ENCODE measurements at regions not wholly inside any gene's neighbourhood (a gene's known extent, or its start where the extent isn't known, plus 50 kb on each side); places are given as distances from the start of the nearest gene placed in this dataset.

GRCh38 chr11:81224396-81224795 is 1509.3 kb downstream of the FAM181B start:
- ChIA-PET POLR2A (interaction anchor here (0.6 kb wide), 1 partner anchor 213 kb away, joined by 3 read pairs; no protein-coding TSS in a partner anchor), CTCF (interaction anchor here (1.4 kb wide), 1 partner anchor 24 kb away, joined by 4 read pairs; no protein-coding TSS in a partner anchor)
- intact Hi-C loops (cut with micrococcal nuclease): no loop called here
- DNase-seq (ENCODE audit: unreplicated experiment): peak; percentile 8
- no TSS peak for BruUV-seq (replicated peaks)
- TF ChIP-seq, protein P1, sequence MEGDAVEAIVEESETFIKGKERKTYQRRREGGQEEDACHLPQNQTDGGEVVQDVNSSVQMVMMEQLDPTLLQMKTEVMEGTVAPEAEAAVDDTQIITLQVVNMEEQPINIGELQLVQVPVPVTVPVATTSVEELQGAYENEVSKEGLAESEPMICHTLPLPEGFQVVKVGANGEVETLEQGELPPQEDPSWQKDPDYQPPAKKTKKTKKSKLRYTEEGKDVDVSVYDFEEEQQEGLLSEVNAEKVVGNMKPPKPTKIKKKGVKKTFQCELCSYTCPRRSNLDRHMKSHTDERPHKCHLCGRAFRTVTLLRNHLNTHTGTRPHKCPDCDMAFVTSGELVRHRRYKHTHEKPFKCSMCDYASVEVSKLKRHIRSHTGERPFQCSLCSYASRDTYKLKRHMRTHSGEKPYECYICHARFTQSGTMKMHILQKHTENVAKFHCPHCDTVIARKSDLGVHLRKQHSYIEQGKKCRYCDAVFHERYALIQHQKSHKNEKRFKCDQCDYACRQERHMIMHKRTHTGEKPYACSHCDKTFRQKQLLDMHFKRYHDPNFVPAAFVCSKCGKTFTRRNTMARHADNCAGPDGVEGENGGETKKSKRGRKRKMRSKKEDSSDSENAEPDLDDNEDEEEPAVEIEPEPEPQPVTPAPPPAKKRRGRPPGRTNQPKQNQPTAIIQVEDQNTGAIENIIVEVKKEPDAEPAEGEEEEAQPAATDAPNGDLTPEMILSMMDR (IDR thresholded peaks at IDR 0.05; ENCODE audit: unreplicated experiment): no peak
- Mint-ChIP-seq H3K36me3 (ENCODE audit: insufficient read depth, unreplicated experiment) (no peaks in the 10 kb centered on the region), H3K4me3 (ENCODE audit: unreplicated experiment) (no peak overlapping the region), H3K27ac (ENCODE audit: low read depth, unreplicated experiment) (peak overlapping the region; percentile 46), H3K4me1 (ENCODE audit: insufficient read depth, unreplicated experiment) (peaks cover 6% of the 10 kb centered on the region), H3K9me3 (ENCODE audit: unreplicated experiment) (no peaks in the 10 kb centered on the region), H3K27me3 (ENCODE audit: insufficient read depth, unreplicated experiment) (no peaks in the 10 kb centered on the region)

GRCh38 chr11:81222491-81222890 is 1511.2 kb downstream of the FAM181B start:
- no peaks in the 10 kb centered on the region for H3K27me3 Mint-ChIP-seq (ENCODE audit: insufficient read depth, unreplicated experiment)
- H3K4me1 Mint-ChIP-seq (ENCODE audit: insufficient read depth, unreplicated experiment): peaks cover 6% of the 10 kb centered on the region
- POLR2A ChIA-PET: no interaction called here
- no TSS peak for BruUV-seq (replicated peaks)
- no peak overlapping the region for H3K27ac Mint-ChIP-seq (ENCODE audit: low read depth, unreplicated experiment)
- intact Hi-C loops (cut with micrococcal nuclease): no loop called here
- no peaks in the 10 kb centered on the region for H3K9me3 Mint-ChIP-seq (ENCODE audit: unreplicated experiment)
- CTCF ChIA-PET: interaction anchor here (0.6 to 1.2 kb wide), 3 partner anchors 14 to 1260 kb away, joined by 3 to 5 read pairs (median 3); no protein-coding TSS in a partner anchor
- no peak for DNase-seq (ENCODE audit: unreplicated experiment)
- TF ChIP-seq, protein P1 (IDR thresholded peaks at IDR 0.05; ENCODE audit: unreplicated experiment): no peak
- H3K36me3 Mint-ChIP-seq (ENCODE audit: insufficient read depth, unreplicated experiment): no peaks in the 10 kb centered on the region
- no peak overlapping the region for H3K4me3 Mint-ChIP-seq (ENCODE audit: unreplicated experiment)

DNA sequence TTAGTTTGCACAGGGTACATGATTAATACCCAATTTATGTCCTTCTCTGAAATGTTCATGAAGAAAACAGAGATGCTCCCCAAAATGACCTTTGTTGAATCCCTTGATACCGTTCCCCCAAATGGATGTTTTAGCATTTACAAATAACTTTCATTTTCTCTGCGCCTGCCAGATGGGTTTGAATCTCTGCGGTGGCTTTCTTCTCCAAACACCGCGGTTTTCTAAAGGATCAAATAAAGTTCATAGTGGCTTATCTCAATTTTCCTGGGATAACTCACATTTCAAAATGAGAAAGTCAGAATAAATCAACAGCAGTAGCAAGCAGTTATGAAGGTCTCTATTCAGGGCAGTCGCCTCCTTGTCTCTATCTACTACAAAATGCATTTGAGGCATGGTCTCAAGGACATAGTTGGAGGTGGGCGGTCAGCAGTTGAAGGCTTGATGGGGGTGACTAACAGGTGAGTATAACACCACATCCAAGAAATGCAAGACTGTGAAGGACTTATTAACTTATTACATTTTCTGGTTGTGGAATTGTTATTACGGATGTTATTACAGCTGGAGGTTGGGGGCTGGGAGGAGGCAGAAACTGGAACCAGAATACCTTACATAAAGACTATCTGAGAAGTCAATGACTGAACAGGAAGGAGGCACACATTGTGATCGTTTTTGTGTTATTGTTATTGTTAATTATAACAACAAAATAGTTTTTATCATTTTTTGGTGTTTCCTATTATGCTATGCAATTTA is 1513.3 kb downstream of the FAM181B start:
- intact Hi-C loops (cut with micrococcal nuclease): no loop called here
- DNase-seq (ENCODE audit: unreplicated experiment): no peak
- no peak overlapping the region for H3K27ac Mint-ChIP-seq (ENCODE audit: low read depth, unreplicated experiment)
- H3K27me3 Mint-ChIP-seq (ENCODE audit: insufficient read depth, unreplicated experiment): no peaks in the 10 kb centered on the region
- POLR2A ChIA-PET: no interaction called here
- H3K4me3 Mint-ChIP-seq (ENCODE audit: unreplicated experiment): no peak overlapping the region
- no TSS peak for BruUV-seq (replicated peaks)
- H3K9me3 Mint-ChIP-seq (ENCODE audit: unreplicated experiment): no peaks in the 10 kb centered on the region
- no peaks in the 10 kb centered on the region for H3K36me3 Mint-ChIP-seq (ENCODE audit: insufficient read depth, unreplicated experiment)
- CTCF ChIA-PET: interaction anchor here (1.0 kb wide), 1 partner anchor 13 kb away, joined by 3 read pairs; no protein-coding TSS in a partner anchor
- H3K4me1 Mint-ChIP-seq (ENCODE audit: insufficient read depth, unreplicated experiment): peaks cover 6% of the 10 kb centered on the region
- TF ChIP-seq, protein P1 (IDR thresholded peaks at IDR 0.05; ENCODE audit: unreplicated experiment): no peak

- ChIA-PET CTCF (no interaction called here), POLR2A (no interaction called here)
- no TSS peak for BruUV-seq (replicated peaks)
- Mint-ChIP-seq H3K36me3 (ENCODE audit: insufficient read depth, unreplicated experiment) (no peaks in the 10 kb centered on the region), H3K4me3 (ENCODE audit: unreplicated experiment) (no peak overlapping the region), H3K9me3 (ENCODE audit: unreplicated experiment) (no peaks in the 10 kb centered on the region), H3K27ac (ENCODE audit: low read depth, unreplicated experiment) (no peak overlapping the region), H3K4me1 (ENCODE audit: insufficient read depth, unreplicated experiment) (peaks cover 6% of the 10 kb centered on the region), H3K27me3 (ENCODE audit: insufficient read depth, unreplicated experiment) (no peaks in the 10 kb centered on the region)
- no peak for DNase-seq (ENCODE audit: unreplicated experiment)
- intact Hi-C loops (cut with micrococcal nuclease): no loop called here
- TF ChIP-seq, protein P1 (IDR thresholded peaks at IDR 0.05; ENCODE audit: unreplicated experiment): no peak
Measured at GRCh38 chr11:81219661-81220060, 1514.0 kb downstream of the FAM181B start.

Data from MCF 10A (cell line).